NCI-H526 (cell line): ENCODE measurements at regions not wholly inside any gene's neighbourhood (a gene's known extent, or its start where the extent isn't known, plus 50 kb on each side); places are given as distances from the start of the nearest gene placed in this dataset.

Source experiments
- DNase-seq, 2 experiments: peaks; one replicate each; lab custom pipeline; 2025; lab: John Stamatoyannopoulos, UW

GRCh38 chr3:124409650-124410275, 320.5 kb upstream of the UMPS start:
- no peak for DNase-seq

- no peak for DNase-seq
Observed at GRCh38 chr3:124410471-124410870, 319.8 kb upstream of the UMPS start.

GRCh38 chr3:124411728-124412127, 318.5 kb upstream of the UMPS start:
- DNase-seq, result no peak

- DNase-seq, result no peak
Observed at GRCh38 chr3:124412644-124413043, 317.6 kb upstream of the UMPS start.

- no peak for DNase-seq
Observed at GRCh38 chr3:124413393-124413792, 316.9 kb upstream of the UMPS start.

- DNase-seq, result no peak
Observed at GRCh38 chr3:124413989-124414598, 316.2 kb upstream of the UMPS start.

- no peak for DNase-seq
Observed at GRCh38 chr3:124415446-124415960, 314.7 kb upstream of the UMPS start.

- no peak for DNase-seq
Observed at GRCh38 chr3:124419303-124419702, 310.9 kb upstream of the UMPS start.

- DNase-seq, result no peak
Observed at GRCh38 chr3:124420392-124420791, 309.9 kb upstream of the UMPS start.

GRCh38 chr3:124422805-124423204, 307.4 kb upstream of the UMPS start:
- no peak for DNase-seq

GRCh38 chr3:124424396-124424795, 305.9 kb upstream of the UMPS start:
- DNase-seq, result peak in 1 of 2 experiments; percentile 12

GRCh38 chr3:124425972-124426371, 304.3 kb upstream of the UMPS start:
- no peak for DNase-seq

GRCh38 chr3:124428372-124429128, 301.7 kb upstream of the UMPS start:
- no peak for DNase-seq

GRCh38 chr3:124429129-124429815, 301.0 kb upstream of the UMPS start:
- DNase-seq, result peak; percentile 39 to 45

- DNase-seq, result no peak
Observed at GRCh38 chr3:124431331-124431994, 298.8 kb upstream of the UMPS start.

- no peak for DNase-seq
Observed at GRCh38 chr3:124434176-124434575, 296.1 kb upstream of the UMPS start.

GRCh38 chr3:124435467-124435866, 294.8 kb upstream of the UMPS start:
- no peak for DNase-seq

- no peak for DNase-seq
Observed at GRCh38 chr3:124438813-124439212, 291.4 kb upstream of the UMPS start.

GRCh38 chr3:124439603-124440002, 290.6 kb upstream of the UMPS start:
- DNase-seq, result no peak

- DNase-seq, result no peak
Observed at GRCh38 chr3:124441766-124442165, 288.5 kb upstream of the UMPS start.

- no peak for DNase-seq
Observed at GRCh38 chr3:124442463-124442862, 287.8 kb upstream of the UMPS start.

- no peak for DNase-seq
Observed at GRCh38 chr3:124443446-124443845, 286.8 kb upstream of the UMPS start.
